ENCODE measurements at regions not wholly inside any gene's neighbourhood (a gene's known extent, or its start where the extent isn't known, plus 50 kb on each side); places are given as distances from the start of the nearest gene placed in this dataset.

GRCh38 chr22:35205961-35206360 is 51.3 kb upstream of the HMGXB4 start:
- TF ChIP-seq MAX (IDR thresholded peaks at IDR 0.05; ENCODE audit: insufficient read depth, insufficient read length), result no peak
- TF ChIP-seq CTCF (IDR thresholded peaks at IDR 0.05; ENCODE audit: extremely low read depth in 1 of 2, insufficient read depth in 1 of 2, low read depth in 1 of 2, low read length in 2 of 2), result no peak
- no peak for TF ChIP-seq JUN (IDR thresholded peaks at IDR 0.05; ENCODE audit: borderline replicate concordance, insufficient read depth, insufficient read length, low read depth)
